ENCODE measurements at regions not wholly inside any gene's neighbourhood (a gene's known extent, or its start where the extent isn't known, plus 50 kb on each side); places are given as distances from the start of the nearest gene placed in this dataset.

GRCh38 chr18:34287825-34288224 is 63.1 kb upstream of the NOL4 start (continued):
- TF ChIP-seq PITX1 (CRISPR knock-in tag; IDR thresholded peaks at IDR 0.05) (no peak), MEIS2 (CRISPR knock-in tag; IDR thresholded peaks at IDR 0.05) (no peak), ZBTB34 (CRISPR knock-in tag; IDR thresholded peaks at IDR 0.05) (no peak)

GRCh38 chr18:34292594-34292993 is 67.9 kb upstream of the NOL4 start:
- no peaks in the 10 kb centered on the region for H3K27me3 ChIP-seq (ENCODE audit: control insufficient read depth in 1 of 2, insufficient read depth in 2 of 2, low read length in 2 of 2)
- no peaks in the 10 kb centered on the region for H3K9me3 ChIP-seq (ENCODE audit: low read length)
- H2AFZ ChIP-seq (ENCODE audit: low read length) = no peak overlapping the region
- ATAC-seq (no peak), DNase-seq (ENCODE audit: low spot score) (no peak), FAIRE-seq (no peak)
- no peaks in the 10 kb centered on the region for H3K4me1 ChIP-seq (ENCODE audit: insufficient read depth, low read length)
- TF ChIP-seq CEBPB (IDR thresholded peaks at IDR 0.05; ENCODE audit: borderline replicate concordance, low read depth, low read length) (peak; percentile 38; the same call in 1 of the 2 replicates), TERF1 (CRISPR knock-in tag; IDR thresholded peaks at IDR 0.05) (no peak)
- no peak overlapping the region for H3K4me2 ChIP-seq (ENCODE audit: low read depth, low read length)
- WGBS (ENCODE audit: low lambda C conversion rate) = 6% methylated on average over 2 of the region's 2 CpGs
- BruUV-seq (replicated peaks) = no TSS peak
- H3K36me3 ChIP-seq (replicated peaks in 1 of 2; ENCODE audit: control insufficient read depth in 1 of 2, insufficient read depth in 2 of 2, low read length in 2 of 2) = no peaks in the 10 kb centered on the region
- intact Hi-C loops (cut with micrococcal nuclease; ENCODE audit: unreplicated experiment) (no loop called here), in situ Hi-C loops (cut with HindIII; ENCODE audit: extremely low pct_ligation_motif_present, low pct_unique_long_range_greater_than_20kb) (no loop called here)
- H3K79me2 ChIP-seq (ENCODE audit: insufficient read depth, low read length) = no peaks in the 10 kb centered on the region
- no peaks in the 10 kb centered on the region for H4K20me1 ChIP-seq (ENCODE audit: insufficient read depth, low read length)
- H3K4me3 ChIP-seq (replicated peaks in 1 of 3; ENCODE audit: insufficient read depth in 1 of 3, low read depth in 2 of 3, low read length in 3 of 3) = no peak overlapping the region
- H3K9ac ChIP-seq (ENCODE audit: insufficient read depth, low read depth, low read length) = no peak overlapping the region
- CTCF ChIA-PET (ENCODE audit: low intra/inter-chr PET ratio, low total read pairs) = no interaction called here
- H3K27ac ChIP-seq (ENCODE audit: extremely low read length, insufficient read depth, low read length) = no peak overlapping the region
- POLR2A ChIA-PET = no interaction called here

- Histone ChIP-seq H3K79me2 (ENCODE audit: insufficient read depth, low read length) (no peaks in the 10 kb centered on the region), H3K4me1 (ENCODE audit: insufficient read depth, low read length) (no peaks in the 10 kb centered on the region), H3K4me2 (ENCODE audit: low read depth, low read length) (no peak overlapping the region), H3K36me3 (replicated peaks in 1 of 2; ENCODE audit: control insufficient read depth in 1 of 2, insufficient read depth in 2 of 2, low read length in 2 of 2) (no peaks in the 10 kb centered on the region), H3K4me3 (replicated peaks in 1 of 3; ENCODE audit: insufficient read depth in 1 of 3, low read depth in 2 of 3, low read length in 3 of 3) (no peak overlapping the region), H4K20me1 (ENCODE audit: insufficient read depth, low read length) (no peaks in the 10 kb centered on the region), H3K27me3 (ENCODE audit: control insufficient read depth in 1 of 2, insufficient read depth in 2 of 2, low read length in 2 of 2) (no peaks in the 10 kb centered on the region), H3K27ac (ENCODE audit: extremely low read length, insufficient read depth, low read length) (no peak overlapping the region), H3K9ac (ENCODE audit: insufficient read depth, low read depth, low read length) (no peak overlapping the region), H3K9me3 (ENCODE audit: low read length) (no peaks in the 10 kb centered on the region), H2AFZ (ENCODE audit: low read length) (no peak overlapping the region)
- CTCF ChIA-PET (ENCODE audit: low intra/inter-chr PET ratio, low total read pairs) = no interaction called here
- BruUV-seq (replicated peaks) = no TSS peak
- DNase-seq (ENCODE audit: low spot score) = no peak
- FAIRE-seq = no peak
- in situ Hi-C loops (cut with HindIII; ENCODE audit: extremely low pct_ligation_motif_present, low pct_unique_long_range_greater_than_20kb) = no loop called here
- intact Hi-C loops (cut with micrococcal nuclease; ENCODE audit: unreplicated experiment) = no loop called here
- POLR2A ChIA-PET = no interaction called here
- ATAC-seq = no peak
- TF ChIP-seq DRAP1 (CRISPR knock-in tag; IDR thresholded peaks at IDR 0.05) (no peak), SOX6 (IDR thresholded peaks at IDR 0.05) (no peak), SOX6 (CRISPR knock-in tag; IDR thresholded peaks at IDR 0.05) (no peak), ZNF235 (CRISPR knock-in tag; IDR thresholded peaks at IDR 0.05; ENCODE audit: borderline replicate concordance) (no peak), HIC2 (CRISPR knock-in tag; IDR thresholded peaks at IDR 0.05; ENCODE audit: low read depth) (no peak), ZNF615 (CRISPR knock-in tag; IDR thresholded peaks at IDR 0.05; ENCODE audit: borderline replicate concordance) (no peak), NR2F6 (IDR thresholded peaks at IDR 0.05) (no peak), NR2F6 (CRISPR knock-in tag; IDR thresholded peaks at IDR 0.05) (no peak), PHB2 (IDR thresholded peaks at IDR 0.05; ENCODE audit: partially characterized antibody) (no peak), ZNF232 (CRISPR knock-in tag; IDR thresholded peaks at IDR 0.05; ENCODE audit: borderline replicate concordance) (no peak)
Observed at GRCh38 chr18:34297287-34297686, 72.6 kb upstream of the NOL4 start.
